ENCODE measurements at regions not wholly inside any gene's neighbourhood (a gene's known extent, or its start where the extent isn't known, plus 50 kb on each side); places are given as distances from the start of the nearest gene placed in this dataset.

- Histone ChIP-seq H3K27me3 (ENCODE audit: insufficient read depth, poor library complexity, severe bottlenecking) (no peaks in the 10 kb centered on the region), H3K4me3 (replicated peaks; ENCODE audit: insufficient read depth, low read length) (no peak overlapping the region), H3K27ac (replicated peaks) (no peak overlapping the region)
- DNase-seq (ENCODE audit: low read depth in 1 of 2, low spot score in 1 of 2): no peak
- TF ChIP-seq POLR2AphosphoS5 (IDR thresholded peaks at IDR 0.05; ENCODE audit: low read depth) (no peak), REST (IDR thresholded peaks at IDR 0.05; ENCODE audit: insufficient replicate concordance, low read depth) (no peak), GABPA (IDR thresholded peaks at IDR 0.05; ENCODE audit: low read depth) (no peak), SPI1 (IDR thresholded peaks at IDR 0.05; ENCODE audit: borderline replicate concordance, low read depth) (no peak), CTCF (IDR thresholded peaks at IDR 0.05; ENCODE audit: insufficient read depth, low read length) (no peak)
Observed at GRCh38 chr3:105274536-105274935, 92.2 kb upstream of the ALCAM start.

GRCh38 chr3:105274958-105275357 is 91.8 kb upstream of the ALCAM start:
- Histone ChIP-seq H3K27ac (replicated peaks) (no peak overlapping the region), H3K27me3 (ENCODE audit: insufficient read depth, poor library complexity, severe bottlenecking) (no peaks in the 10 kb centered on the region), H3K4me3 (replicated peaks; ENCODE audit: insufficient read depth, low read length) (no peak overlapping the region)
- TF ChIP-seq POLR2AphosphoS5 (IDR thresholded peaks at IDR 0.05; ENCODE audit: low read depth): no peak
- no peak for TF ChIP-seq REST (IDR thresholded peaks at IDR 0.05; ENCODE audit: insufficient replicate concordance, low read depth)
- no peak for TF ChIP-seq CTCF (IDR thresholded peaks at IDR 0.05; ENCODE audit: insufficient read depth, low read length)
- TF ChIP-seq GABPA (IDR thresholded peaks at IDR 0.05; ENCODE audit: low read depth): no peak
- no peak for TF ChIP-seq SPI1 (IDR thresholded peaks at IDR 0.05; ENCODE audit: borderline replicate concordance, low read depth)
- no peak for DNase-seq (ENCODE audit: low read depth in 1 of 2, low spot score in 1 of 2)

- no peak overlapping the region for H3K4me3 ChIP-seq (replicated peaks; ENCODE audit: insufficient read depth, low read length)
- H3K27ac ChIP-seq (replicated peaks): no peak overlapping the region
- no peak for DNase-seq (ENCODE audit: low read depth in 1 of 2, low spot score in 1 of 2)
- TF ChIP-seq REST (IDR thresholded peaks at IDR 0.05; ENCODE audit: insufficient replicate concordance, low read depth): no peak
- TF ChIP-seq POLR2AphosphoS5 (IDR thresholded peaks at IDR 0.05; ENCODE audit: low read depth): no peak
- no peak for TF ChIP-seq SPI1 (IDR thresholded peaks at IDR 0.05; ENCODE audit: borderline replicate concordance, low read depth)
- no peak for TF ChIP-seq GABPA (IDR thresholded peaks at IDR 0.05; ENCODE audit: low read depth)
- TF ChIP-seq CTCF (IDR thresholded peaks at IDR 0.05; ENCODE audit: insufficient read depth, low read length): no peak
- no peaks in the 10 kb centered on the region for H3K27me3 ChIP-seq (ENCODE audit: insufficient read depth, poor library complexity, severe bottlenecking)
Observed at GRCh38 chr3:105277656-105278055, 89.1 kb upstream of the ALCAM start.

Measured in HL-60 (cell line).